PC-9 (cell line): ENCODE measurements at regions not wholly inside any gene's neighbourhood (a gene's known extent, or its start where the extent isn't known, plus 50 kb on each side); places are given as distances from the start of the nearest gene placed in this dataset.

Source experiments
- CTCF ChIP-seq: fragments of 200-600 bp; sonication (generic); conservative IDR thresholded peaks from 2 replicates; pipeline ENCODE4 v1.6.1; 2017; ENCODE audit warnings: mixed run types, antibody characterized with exemption, mild to moderate bottlenecking, moderate library complexity
- EZH2 ChIP-seq: fragments of 200-600 bp; sonication (generic); IDR thresholded peaks from 2 replicates; pipeline ENCODE4 v1.8.0; 2017; ENCODE audit warnings: antibody characterized with exemption, low read depth

- TF ChIP-seq CTCF, result no peak
- TF ChIP-seq EZH2, result no peak
Observed at GRCh38 chr7:88450874-88451273, 144.2 kb upstream of the STEAP4 start.
